Right lobe of liver (tissue), 6 donors: ENCODE measurements at regions not wholly inside any gene's neighbourhood (a gene's known extent, or its start where the extent isn't known, plus 50 kb on each side); places are given as distances from the start of the nearest gene placed in this dataset.

ENCODE experiments used
- ATAC-seq, 4 donors: fragments of 200-7000 bp; cut with Tn5 transposase; one replicate each; pipeline ENCODE4 v1.9.1; 2020; ENCODE audit warnings: mild to moderate bottlenecking in 4 of 4, moderate library complexity in 4 of 4
- DNase-seq, 3 donors: peaks; one replicate each; pipeline ENCODE4 v3.0.0-alpha.2; 2020
- H3K27ac ChIP-seq, 3 donors: fragments of 200-600 bp; one replicate each; pipeline ENCODE4 v1.8.0; 2022
- H3K27me3 ChIP-seq, 2 donors: fragments of 200-600 bp; one replicate each; pipeline ENCODE4 v1.8.0; 2022
- H3K36me3 ChIP-seq, 4 donors: fragments of 200-600 bp; sonication (generic) in 1 of 4; one replicate each; pipeline versions ENCODE4 v1.5.1 to v1.8.0; 2017 to 2022; ENCODE audit warnings: control low read depth in 1 of 4
- H3K4me1 ChIP-seq, 4 donors: fragments of 200-600 bp; sonication (generic) in 1 of 4; one replicate each; pipeline versions ENCODE4 v1.5.1 to v1.8.0; 2017 to 2022; ENCODE audit warnings: control low read depth in 1 of 4
- H3K4me3 ChIP-seq, 3 donors: fragments of 200-600 bp; one replicate each; pipeline ENCODE4 v1.8.0; 2022
- H3K9me3 ChIP-seq, 4 donors: fragments of 200-600 bp; sonication (generic) in 1 of 4; one replicate each; pipeline versions ENCODE4 v1.5.1 to v1.8.0; 2017 to 2022; ENCODE audit warnings: control low read depth in 1 of 4
- POLR2A ChIP-seq: fragments of 450-650 bp; IDR thresholded peaks from one replicate; pipeline ENCODE4 v1.6.1; 2017; ENCODE audit warnings: antibody characterized with exemption, mild to moderate bottlenecking
- WGBS: methylation state at CpG from one replicate; pipeline ENCODE4 v1.1.6; 2018; ENCODE audit warnings: low coverage, low lambda C conversion rate; ENCODE audit not compliant: insufficient coverage; ENCODE audit errors: missing lambda C conversion rate; 5-methylcytosine and 5-hydroxymethylcytosine counted together
- intact Hi-C, 2 donors: fragments of 100-400 bp; cut with DNase I; formaldehyde crosslinking; loops; one replicate each; pipeline versions ENCODE4 v1.11.2 to v1.14.1; 2022
- TF ChIP-seq, protein P1 (sequence below), 4 donors: fragments of 200-600 bp in 3 of 4; fragments of 450-650 bp in 1 of 4; IDR thresholded peaks; one replicate each; pipeline versions ENCODE4 v1.5.1 to v1.8.0; 2016 to 2022; ENCODE audit warnings: antibody characterized with exemption in 4 of 4, mild to moderate bottlenecking in 2 of 4
- donor health status: DM: no; HTN: yes; CAD: no.
- donor health status: DM: no; HTN: no; CAD: no.
- donor health status: DM: no; HTN: no; CAD: no.
- donor health status: DM: no; HTN: yes; CAD: no.
- donor health status: DM: no; HTN: yes; CAD: no.

- intact Hi-C loops, result no loop called here
- 56% methylated on average over 1 of the region's 1 CpG for WGBS
- no peak for DNase-seq
- no peak for TF ChIP-seq POLR2A
- TF ChIP-seq, protein P1, sequence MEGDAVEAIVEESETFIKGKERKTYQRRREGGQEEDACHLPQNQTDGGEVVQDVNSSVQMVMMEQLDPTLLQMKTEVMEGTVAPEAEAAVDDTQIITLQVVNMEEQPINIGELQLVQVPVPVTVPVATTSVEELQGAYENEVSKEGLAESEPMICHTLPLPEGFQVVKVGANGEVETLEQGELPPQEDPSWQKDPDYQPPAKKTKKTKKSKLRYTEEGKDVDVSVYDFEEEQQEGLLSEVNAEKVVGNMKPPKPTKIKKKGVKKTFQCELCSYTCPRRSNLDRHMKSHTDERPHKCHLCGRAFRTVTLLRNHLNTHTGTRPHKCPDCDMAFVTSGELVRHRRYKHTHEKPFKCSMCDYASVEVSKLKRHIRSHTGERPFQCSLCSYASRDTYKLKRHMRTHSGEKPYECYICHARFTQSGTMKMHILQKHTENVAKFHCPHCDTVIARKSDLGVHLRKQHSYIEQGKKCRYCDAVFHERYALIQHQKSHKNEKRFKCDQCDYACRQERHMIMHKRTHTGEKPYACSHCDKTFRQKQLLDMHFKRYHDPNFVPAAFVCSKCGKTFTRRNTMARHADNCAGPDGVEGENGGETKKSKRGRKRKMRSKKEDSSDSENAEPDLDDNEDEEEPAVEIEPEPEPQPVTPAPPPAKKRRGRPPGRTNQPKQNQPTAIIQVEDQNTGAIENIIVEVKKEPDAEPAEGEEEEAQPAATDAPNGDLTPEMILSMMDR (IDR thresholded peaks at IDR 0.05), result no peak
- Histone ChIP-seq H3K4me1 (no peaks in the 10 kb centered on the region), H3K4me3 (no peak overlapping the region), H3K27me3 (no peaks in the 10 kb centered on the region), H3K27ac (no peak overlapping the region), H3K36me3 (no peaks in the 10 kb centered on the region), H3K9me3 (no peaks in the 10 kb centered on the region)
- ATAC-seq, result no peak
Measured at GRCh38 chr5:98556712-98557111, 216.8 kb upstream of the RGMB start.

- TF ChIP-seq, protein P1 (IDR thresholded peaks at IDR 0.05), result no peak
- no peak for TF ChIP-seq POLR2A
- H3K4me3 ChIP-seq, result no peak overlapping the region
- no peaks in the 10 kb centered on the region for H3K36me3 ChIP-seq
- H3K4me1 ChIP-seq, result no peaks in the 10 kb centered on the region
- intact Hi-C loops, result no loop called here
- no peak overlapping the region for H3K27ac ChIP-seq
- DNase-seq (no peak), ATAC-seq (no peak)
- no peaks in the 10 kb centered on the region for H3K27me3 ChIP-seq
- no peaks in the 10 kb centered on the region for H3K9me3 ChIP-seq
Measured at GRCh38 chr5:98557916-98558315, 215.5 kb upstream of the RGMB start.

DNA sequence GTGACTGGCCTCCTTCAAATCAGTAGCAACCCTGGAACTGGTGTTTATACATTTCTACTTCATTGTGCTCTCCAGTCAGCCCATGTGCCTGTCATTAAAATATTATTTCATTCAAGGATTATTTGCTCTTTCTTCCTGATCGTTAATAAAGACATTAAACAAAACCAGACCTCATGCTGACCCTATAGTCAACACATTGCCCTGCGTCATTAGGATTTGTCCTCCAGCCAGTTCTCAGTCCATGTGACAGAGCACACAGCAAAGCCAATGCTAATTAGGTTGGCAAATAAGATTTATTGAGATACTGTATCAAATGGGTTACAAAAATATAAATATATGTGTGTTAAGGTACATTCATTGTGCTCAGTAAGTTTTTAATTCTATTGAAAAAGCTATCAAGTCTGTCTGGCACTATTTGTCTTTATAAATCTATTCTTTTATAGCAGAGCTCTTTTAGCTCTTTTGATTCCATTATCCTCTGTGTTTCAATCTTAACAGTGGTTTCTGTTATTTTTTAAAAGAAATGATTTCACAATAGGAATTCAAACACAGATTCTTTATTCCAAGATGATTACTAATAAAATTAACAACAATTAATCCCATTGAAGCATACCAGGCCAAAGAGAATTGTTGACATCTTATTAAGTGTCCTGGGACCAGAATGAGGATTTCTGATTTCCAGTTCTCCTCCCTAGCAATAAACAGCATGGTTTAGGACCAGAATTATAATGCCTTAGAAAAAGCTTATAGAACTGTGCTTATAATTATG lies 209.4 kb upstream of the RGMB start:
- intact Hi-C loops, result no loop called here
- WGBS, result 42% methylated on average over 2 of the region's 2 CpGs
- no peak overlapping the region for H3K27ac ChIP-seq
- TF ChIP-seq, protein P1 (IDR thresholded peaks at IDR 0.05), result no peak
- TF ChIP-seq POLR2A, result no peak
- no peaks in the 10 kb centered on the region for H3K9me3 ChIP-seq
- ATAC-seq (no peak), DNase-seq (no peak)
- H3K27me3 ChIP-seq, result no peaks in the 10 kb centered on the region
- no peaks in the 10 kb centered on the region for H3K4me1 ChIP-seq
- H3K36me3 ChIP-seq, result no peaks in the 10 kb centered on the region
- no peak overlapping the region for H3K4me3 ChIP-seq

- H3K36me3 ChIP-seq, result no peaks in the 10 kb centered on the region
- H3K4me3 ChIP-seq, result no peak overlapping the region
- no peaks in the 10 kb centered on the region for H3K27me3 ChIP-seq
- no peaks in the 10 kb centered on the region for H3K9me3 ChIP-seq
- DNase-seq (no peak), ATAC-seq (no peak)
- TF ChIP-seq, protein P1 (IDR thresholded peaks at IDR 0.05), result no peak
- TF ChIP-seq POLR2A, result no peak
- no peaks in the 10 kb centered on the region for H3K4me1 ChIP-seq
- 50% methylated on average over 1 of the region's 1 CpG for WGBS
- H3K27ac ChIP-seq, result no peak overlapping the region
- intact Hi-C loops, result no loop called here
Measured at GRCh38 chr5:98564836-98565235, 208.6 kb upstream of the RGMB start.

DNA sequence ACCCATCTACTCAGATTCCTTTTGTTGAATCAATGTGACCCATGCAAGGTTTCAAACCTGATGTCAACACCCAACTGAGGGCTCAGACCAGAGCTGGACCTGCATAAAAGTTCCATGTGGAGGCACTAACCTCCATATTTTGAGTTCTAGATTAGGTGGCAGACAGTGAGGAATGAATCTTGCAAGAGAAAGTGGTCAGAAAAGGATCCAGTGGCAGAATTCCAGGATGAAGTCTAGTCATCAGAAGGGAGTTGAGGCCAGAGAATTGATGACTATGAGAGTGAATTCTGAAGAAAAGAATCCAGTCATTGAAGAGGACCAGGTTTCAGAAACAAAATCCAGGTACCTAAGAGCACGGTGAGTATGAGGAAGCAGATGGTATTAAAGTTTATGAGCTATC lies 205.1 kb upstream of the RGMB start:
- H3K27me3 ChIP-seq, result no peaks in the 10 kb centered on the region
- TF ChIP-seq, protein P1 (IDR thresholded peaks at IDR 0.05), result no peak
- TF ChIP-seq POLR2A, result no peak
- no peak overlapping the region for H3K27ac ChIP-seq
- H3K4me1 ChIP-seq, result no peaks in the 10 kb centered on the region
- H3K36me3 ChIP-seq, result no peaks in the 10 kb centered on the region
- no peak overlapping the region for H3K4me3 ChIP-seq
- intact Hi-C loops, result no loop called here
- ATAC-seq (no peak), DNase-seq (no peak)
- no peaks in the 10 kb centered on the region for H3K9me3 ChIP-seq
- 86% methylated on average over 1 of the region's 1 CpG for WGBS
